Right ventricle myocardium superior (tissue), 1 donor: ENCODE measurements at regions not wholly inside any gene's neighbourhood (a gene's known extent, or its start where the extent isn't known, plus 50 kb on each side); places are given as distances from the start of the nearest gene placed in this dataset.

Experiments used
- ATAC-seq: fragments of 200-7000 bp; cut with Tn5 transposase; one replicate; pipeline ENCODE4 v1.9.1; 2020; ENCODE audit warnings: mild to moderate bottlenecking; ENCODE audit not compliant: poor library complexity
- DNase-seq: peaks from one replicate; pipeline ENCODE4 v3.0.0-alpha.2; 2020
- intact Hi-C: fragments of 100-400 bp; cut with DNase I; formaldehyde crosslinking; loops from one replicate; pipeline ENCODE4 v1.11.2; 2022
- donor health status: DM: no; HTN: yes; CAD: no; lungs with severe emphysema.

GRCh38 chr7:142313528-142313927 lies 55.7 kb upstream of the PRSS58 start:
- DNase-seq = no peak
- ATAC-seq = no peak
- intact Hi-C loops = no loop called here

DNA sequence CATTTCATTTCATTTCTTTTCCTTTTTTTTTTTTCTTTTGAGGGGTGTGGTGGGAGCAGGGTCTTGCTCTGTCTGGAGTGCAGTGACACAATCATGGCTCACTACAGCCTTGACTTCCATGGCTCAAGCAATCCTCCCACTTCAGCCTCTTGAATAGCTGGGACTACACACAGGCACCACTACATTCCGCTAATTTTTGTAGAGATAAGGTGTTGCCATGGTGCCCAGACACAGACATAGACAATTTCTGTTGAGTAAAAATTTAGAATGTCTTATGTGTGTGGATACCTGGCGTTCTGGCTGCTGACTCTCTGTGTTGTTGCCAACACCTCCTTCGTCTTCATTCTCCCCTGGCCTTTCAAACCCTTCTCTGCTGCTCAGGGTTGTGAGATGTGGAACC lies 54.0 kb upstream of the PRSS58 start:
- intact Hi-C loops = no loop called here
- no peak for ATAC-seq
- DNase-seq = no peak

DNA sequence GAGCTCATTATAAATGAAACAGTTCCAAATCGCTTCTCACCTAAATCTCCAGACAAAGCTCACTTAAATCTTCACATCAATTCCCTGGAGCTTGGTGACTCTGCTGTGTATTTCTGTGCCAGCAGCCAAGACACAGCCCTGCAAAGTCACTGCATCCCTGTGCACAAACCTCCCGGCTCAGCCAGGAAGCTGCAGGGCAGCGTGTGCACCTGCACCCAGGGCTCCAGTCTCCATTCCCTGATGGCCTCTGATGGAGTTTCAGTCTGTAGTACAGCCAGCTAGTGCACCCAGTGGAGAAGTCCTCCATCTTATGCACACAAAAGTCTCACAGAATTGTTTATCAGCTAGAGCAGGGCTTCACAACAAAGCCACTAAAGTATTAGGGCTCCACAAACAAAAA lies 51.1 kb upstream of the PRSS58 start:
- ATAC-seq = no peak
- intact Hi-C loops = loop anchor here (2.0 kb wide), 1 partner anchor 34 kb away; no protein-coding TSS in a partner anchor
- DNase-seq = no peak

DNA sequence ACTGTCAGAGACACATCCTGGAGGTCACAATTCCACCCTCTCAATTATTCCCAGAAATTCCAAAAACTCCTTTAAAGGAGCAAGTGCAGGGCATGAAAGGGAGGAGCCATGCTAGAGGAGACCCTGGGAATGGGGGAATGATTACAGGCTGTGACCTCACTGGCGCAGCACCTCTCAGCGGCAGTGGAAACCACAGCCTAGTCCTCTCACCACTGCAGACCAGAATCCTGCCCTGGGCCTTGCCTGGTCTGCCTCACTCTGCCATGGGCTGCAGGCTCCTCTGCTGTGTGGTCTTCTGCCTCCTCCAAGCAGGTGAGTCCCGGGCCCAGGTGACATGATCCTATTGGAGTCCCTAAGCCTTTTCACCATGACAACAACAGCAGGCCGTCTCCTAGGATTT lies 50.5 kb upstream of the PRSS58 start:
- intact Hi-C loops = loop anchor here (2.0 kb wide), 1 partner anchor 34 kb away; no protein-coding TSS in a partner anchor
- DNase-seq = no peak
- ATAC-seq = no peak
